HG02678 (cell line): ENCODE measurements at regions not wholly inside any gene's neighbourhood (a gene's known extent, or its start where the extent isn't known, plus 50 kb on each side); places are given as distances from the start of the nearest gene placed in this dataset.
"Not testable (repeated sequence)": the region's sequence is repeated elsewhere in the genome, so short reads cannot be mapped to it uniquely, and the experiment has no call there.

ENCODE experiments used
- ATAC-seq: cut with Tn5 transposase; IDR thresholded peaks from one replicate; pipeline ENCODE4 v1.9.1; 2021; ENCODE audit warnings: mild to moderate bottlenecking, moderate library complexity; ENCODE audit not compliant: unreplicated experiment

DNA sequence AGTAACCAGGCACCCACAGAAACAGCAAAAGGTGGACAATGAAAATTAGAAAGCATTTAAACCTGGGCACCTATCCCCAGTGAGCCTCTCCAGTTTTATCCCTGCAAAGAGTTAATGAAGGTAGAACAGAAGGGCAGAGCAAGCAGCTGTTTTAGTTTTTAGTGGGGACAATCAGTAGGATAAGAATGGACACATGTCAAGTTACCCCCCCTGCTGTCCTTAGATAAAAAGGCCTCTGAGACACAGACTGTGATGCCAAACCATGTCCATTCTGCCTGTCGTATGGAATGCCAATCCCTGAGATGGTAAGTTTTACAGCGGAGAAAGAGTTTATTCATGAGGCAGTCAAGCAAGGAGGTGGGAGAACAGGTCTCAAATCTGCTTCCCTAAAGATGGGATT is 162.6 kb upstream of the AGR3 start:
- ATAC-seq: no peak

DNA sequence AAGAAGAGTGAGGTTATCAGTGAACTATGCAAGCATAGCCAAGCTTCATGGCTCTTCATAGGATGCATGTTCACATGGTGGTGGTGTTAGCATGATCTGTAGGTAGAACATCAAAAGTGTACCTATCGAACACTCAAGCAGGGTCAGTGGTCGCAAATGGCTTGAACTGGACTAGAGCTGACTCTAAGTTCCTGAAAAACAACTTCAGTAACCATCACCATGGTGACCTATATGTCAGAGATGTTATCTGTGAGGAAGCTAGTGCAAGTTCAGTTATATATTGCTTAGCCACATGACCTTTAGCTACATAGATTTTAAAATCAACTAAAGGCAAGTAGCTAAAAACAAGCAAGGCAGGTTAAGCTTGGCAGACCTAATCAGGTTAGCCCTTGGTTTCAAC is 163.1 kb upstream of the AGR3 start:
- ATAC-seq: no peak

DNA sequence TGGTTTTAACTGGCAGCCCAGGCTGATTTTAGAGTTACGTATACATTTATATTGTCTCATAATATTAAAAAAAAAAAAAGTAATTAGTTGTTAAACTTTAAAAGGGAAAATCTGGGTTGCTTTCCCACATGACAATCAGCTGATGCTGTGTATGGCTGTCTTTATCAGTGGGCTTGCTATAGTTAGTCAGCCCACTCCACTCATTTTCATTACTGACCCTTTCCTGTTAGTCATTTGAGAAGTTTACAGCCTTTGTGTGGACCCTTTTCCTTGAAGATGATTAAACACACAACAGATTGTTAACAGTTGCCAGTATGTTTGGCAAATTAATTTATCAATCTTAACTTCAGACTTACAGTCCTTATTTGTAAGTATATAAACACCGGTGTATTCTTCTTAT is 164.5 kb upstream of the AGR3 start:
- ATAC-seq: no peak

DNA sequence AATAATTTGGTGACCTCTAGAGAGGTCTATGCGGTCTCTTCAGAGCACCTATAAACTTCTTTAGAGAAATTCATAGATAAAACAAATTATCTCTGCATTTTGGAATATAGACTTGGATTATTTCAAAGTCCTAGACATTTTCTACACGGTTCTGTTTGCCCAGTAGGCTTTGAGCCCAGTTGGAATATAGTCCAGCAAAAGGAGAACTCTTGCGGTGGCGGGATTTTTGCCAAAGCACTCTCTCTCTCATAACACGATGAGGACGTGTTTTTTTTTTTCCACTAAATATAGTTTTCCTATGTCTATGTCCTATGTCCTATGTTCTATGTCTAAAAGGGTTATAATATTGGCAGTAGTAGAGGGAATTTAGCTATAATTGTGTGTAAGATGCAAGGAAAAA is 164.9 kb upstream of the AGR3 start:
- no peak for ATAC-seq

DNA sequence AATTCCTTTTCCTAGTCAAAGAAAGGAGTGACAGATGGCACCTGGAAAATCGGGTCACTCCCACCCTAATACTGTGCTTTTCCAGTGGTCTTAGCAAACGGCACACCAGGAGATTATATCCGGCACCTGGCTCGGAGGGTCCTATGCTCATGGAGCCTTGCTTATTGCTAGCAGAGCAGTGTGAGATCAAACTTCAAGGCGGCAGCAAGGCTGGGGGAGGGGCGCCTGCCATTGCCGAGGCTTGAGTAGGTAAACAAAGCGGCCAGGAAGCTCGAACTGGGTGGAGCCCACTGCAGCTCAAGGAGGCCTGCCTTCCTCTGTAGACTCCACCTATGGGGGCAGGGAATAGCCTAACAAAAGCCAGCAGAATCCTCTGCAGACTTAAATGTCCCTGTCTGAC is 171.4 kb upstream of the AGR3 start:
- not testable (repeated sequence) for ATAC-seq

DNA sequence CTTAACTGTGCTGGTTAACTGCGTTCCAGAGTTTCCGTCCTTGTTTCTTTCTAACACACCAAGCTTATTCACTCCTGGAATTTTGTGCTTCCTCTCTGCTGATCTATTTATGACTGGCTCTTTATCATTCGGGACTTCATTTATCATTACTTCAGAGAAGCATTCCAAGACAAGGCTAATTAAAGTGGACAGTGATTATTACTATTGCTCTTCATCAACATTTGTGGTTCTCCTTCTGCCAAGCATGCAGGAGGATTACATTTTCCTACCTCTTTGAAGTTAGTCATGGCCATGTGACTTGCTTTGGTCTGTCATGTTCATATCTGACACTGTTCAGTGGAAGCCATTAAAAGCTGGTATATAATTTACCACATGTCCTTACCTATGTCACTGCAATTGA is 172.4 kb upstream of the AGR3 start:
- no peak for ATAC-seq

DNA sequence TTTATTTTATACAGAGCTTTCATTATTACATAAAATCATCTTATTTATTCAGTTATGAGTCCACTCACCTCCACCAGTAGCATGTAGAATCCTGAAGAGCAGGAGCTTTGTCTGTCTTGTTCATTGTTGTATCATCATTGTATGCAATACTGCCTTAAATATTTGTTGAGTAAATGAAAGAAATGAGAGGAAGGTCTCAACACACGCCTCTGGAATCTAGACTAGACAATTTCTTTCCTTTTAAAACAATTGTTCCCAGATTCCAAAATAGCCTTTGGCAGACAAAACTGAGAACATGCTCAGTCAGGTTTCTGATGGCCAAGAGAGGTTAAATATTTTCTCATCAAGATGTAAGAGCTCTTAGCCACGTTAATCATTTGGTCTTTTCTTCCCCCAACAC is 173.1 kb upstream of the AGR3 start:
- ATAC-seq: no peak

DNA sequence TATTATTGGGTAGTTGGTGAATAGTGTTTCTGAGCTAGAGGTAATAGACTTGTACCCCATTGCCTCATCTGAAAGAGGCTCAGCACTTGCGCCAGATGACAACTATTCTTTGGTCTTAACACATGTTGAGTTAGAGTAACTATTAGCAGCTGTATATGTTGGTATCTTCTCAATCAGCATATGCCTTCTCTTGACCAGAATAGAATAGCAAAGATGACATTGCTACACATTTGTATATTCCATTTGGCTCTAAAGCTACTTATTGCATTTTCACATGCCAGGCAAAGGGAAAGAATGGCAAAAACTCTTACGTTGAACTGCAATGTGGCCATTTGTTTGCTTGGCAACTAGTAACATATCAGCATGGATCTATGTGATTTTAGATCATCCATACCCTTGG is 173.8 kb upstream of the AGR3 start:
- ATAC-seq: no peak

DNA sequence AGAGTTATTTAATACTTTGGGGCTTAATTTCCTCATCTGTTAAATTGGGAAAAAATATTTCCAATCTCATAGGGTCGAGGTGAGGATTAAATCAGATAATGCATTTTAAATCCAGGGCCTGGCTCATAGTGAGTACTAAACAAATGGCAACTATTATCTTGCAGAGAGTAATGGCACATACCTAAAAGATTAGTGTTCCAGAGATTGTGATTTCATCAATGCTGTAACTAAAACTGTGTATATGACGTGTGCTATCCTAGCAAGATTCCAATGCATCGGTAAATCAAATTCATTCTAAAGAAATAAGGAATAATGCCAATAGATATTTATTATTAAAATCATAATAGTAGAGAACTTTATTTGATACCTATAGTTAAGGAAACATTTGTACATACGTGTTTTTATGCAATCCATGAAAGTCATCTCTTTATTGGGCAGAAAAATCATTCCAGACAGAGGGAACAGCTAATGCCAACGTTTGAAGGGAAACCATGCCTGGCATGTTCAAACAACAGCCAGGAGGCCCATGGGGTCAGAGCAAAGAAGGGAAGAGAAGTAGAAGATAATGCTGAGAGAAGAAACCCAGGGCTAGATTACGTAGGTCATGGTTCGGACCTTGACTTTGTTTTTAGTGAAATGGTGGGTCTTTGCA is 174.8 kb upstream of the AGR3 start:
- ATAC-seq: no peak

DNA sequence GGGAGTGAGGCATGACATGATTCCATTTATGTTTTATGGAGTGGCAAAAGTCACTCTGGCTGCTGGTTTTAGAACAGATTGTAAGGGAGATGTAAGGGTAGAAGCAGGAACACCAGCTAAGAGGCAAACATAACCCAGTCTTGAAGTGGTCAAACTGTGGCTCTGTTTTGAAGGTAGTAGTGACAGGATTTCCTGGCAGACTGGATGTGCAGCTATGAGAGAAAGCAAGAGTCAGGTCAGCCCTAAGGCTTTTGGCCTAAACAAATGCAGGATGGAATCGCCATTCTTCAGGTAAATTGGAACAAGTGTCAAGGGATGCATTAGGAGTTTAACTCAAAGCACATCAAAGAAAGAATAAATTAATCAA is 175.3 kb upstream of the AGR3 start:
- ATAC-seq: no peak

DNA sequence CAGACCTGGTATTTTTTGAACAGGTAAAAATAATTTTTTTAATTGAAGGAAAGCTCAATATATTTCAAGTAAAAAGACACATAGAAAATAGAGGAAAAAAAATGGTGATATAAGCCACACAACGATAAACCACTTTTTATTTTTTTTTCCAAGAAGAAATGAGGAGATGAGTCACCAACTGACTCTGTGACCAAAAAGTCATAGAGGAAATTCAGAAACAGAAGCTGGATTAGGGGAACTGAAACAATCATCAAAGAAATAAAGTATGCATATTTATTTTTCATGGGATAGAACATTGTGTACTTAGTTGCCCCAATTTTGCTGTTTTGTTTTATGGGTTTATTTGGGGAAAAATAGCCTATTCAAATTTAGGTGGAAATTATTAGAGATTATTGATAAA is 176.8 kb upstream of the AGR3 start:
- no peak for ATAC-seq

DNA sequence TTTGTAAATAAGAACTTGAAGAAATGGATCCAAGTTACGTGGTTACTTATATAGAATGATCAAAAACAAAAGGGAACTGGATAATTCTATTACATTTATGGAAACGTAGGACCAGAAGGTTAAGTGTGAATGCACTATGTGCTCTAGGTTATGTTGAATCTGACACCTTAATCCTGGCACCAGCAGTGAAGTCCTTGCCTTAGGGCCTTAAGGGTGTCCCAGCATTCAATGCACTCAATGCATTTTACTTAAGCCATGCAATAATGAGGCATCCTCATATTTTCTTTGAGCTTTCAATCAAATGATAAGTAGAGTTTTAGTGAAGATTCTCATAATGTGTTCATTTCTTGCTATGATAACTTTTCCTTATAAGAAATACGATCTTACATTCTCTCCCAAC is 178.3 kb upstream of the AGR3 start:
- ATAC-seq: no peak

DNA sequence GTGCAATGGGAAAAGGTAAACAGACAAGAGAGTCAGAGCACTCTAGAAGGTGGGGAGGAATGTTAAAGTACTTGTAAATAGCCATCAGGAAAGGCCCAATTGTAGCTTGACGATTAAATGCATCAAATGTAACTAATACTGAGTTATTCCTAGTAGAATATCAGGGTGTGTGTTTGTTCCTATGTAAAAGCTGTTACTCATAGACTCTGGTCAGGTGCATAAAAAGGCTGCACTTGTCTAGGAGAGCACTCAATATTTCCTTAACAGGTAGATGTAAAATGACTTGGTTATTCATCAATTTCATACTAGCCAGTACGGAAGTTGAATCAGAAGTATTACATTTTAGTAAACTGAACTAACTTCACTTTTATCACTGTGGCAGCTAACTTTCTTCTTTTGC is 179.7 kb upstream of the AGR3 start:
- no peak for ATAC-seq

DNA sequence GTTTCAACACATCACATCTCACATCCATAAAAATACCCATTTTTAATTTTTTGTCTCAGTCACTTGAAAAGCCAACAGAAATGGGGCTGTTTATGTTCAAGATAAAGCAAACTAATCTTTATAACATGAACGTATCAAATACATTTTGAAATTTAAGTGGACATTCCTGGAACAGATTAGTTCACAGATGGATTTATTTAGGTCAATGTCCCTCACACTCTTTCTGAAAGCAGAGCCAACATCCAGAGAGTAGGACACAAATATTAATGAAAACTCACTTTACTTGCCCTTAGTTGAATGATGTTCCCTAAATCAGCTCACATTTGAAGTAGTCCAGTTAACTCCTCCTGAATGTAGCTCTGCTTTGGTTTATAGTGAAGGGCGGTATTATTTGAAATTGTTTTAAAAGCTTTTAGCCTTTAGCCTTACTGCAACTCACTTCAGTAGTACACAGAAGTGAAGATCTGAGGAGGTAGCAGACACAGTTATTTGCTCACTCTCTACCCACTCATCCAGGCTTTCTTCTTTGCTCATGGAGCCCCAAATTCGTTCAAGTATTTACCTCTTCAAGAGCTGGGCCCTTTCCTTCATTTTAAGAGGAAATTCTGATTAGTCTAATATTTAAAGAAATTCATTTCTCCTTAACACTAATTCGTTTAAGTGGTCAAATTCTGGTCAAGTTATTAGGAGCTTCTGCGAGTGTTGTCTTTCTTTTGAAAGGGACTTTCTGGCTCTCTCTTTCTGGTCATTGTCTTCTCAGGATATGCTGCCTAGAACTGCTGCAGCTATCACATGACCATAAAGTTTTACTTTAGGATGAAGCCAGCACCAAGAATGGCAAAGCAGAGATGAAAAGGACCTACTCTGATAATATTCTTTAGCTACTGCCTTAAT is 180.6 kb upstream of the AGR3 start:
- ATAC-seq: no peak

DNA sequence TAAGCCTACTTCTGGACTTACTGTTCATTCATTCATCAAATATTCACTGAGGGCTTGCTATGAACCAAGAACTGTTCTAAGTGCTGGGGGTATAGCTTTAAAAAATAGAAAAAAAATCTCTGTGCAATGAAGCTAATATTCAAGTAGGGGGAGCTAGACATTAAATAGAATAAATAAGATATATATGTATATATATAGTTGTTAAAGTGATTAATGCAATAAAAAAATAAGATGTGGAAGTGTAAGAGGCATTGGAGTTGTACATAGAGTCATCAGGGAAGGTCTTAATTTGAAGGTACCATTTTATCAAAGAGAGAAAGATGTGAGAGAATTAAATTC is 181.2 kb upstream of the AGR3 start:
- ATAC-seq: no peak

DNA sequence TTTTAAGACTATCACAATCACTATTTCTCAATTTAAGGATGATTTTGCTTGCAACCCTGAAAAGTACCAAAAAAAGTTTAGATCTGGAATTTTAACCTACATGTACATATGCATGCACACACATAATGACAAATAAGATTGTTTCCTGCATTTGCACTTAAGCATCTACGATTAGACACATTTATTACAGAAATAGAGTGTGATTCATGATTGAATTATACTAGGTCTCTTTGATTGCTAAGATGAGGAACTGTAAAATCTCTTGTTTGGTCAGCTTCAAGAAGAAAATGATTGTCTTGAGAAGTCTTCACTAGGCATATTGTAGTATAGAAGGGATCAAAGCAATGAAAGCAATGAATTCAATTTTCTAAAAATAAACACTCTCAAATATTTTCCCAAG is 185.9 kb upstream of the AGR3 start:
- no peak for ATAC-seq

DNA sequence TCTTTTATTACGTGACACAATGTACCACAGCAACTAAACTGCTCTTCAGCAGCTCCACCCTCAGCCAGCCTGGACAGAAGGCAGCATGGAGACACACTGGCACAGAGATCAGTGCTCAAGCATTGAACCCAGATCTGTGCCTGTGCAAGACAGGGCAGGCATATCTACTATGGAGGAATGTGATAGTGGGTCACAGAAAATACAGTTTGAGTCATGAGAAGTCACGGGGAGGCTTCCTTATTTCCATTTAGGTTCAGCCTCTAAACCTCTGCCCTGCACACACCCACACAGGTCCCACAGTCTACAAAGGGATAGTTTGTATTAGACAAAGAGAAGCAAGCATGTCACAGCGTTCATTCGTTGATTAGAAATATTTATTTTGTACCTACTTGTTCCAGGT is 187.4 kb upstream of the AGR3 start:
- no peak for ATAC-seq

DNA sequence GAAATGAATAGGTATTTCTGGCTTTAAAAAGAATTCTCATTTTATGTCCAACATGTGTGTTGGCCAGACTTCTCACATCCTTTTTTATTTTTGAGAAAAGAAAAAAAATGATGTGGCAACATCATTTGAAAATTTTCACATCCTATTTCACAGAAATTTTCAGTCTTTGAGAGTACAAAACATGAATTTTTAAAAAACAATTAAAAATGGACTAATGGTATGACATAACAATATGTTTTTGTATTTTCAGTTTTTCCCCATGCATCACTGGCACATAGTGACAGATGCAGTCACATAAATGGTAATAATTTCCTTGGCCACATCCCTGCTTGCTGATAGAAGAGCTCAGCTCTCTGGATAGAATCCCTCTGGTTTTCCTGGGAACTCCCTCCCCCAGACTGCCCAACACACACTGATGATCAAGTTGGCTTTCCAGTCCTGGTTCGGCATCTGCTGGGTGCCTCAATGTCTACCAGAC is 188.5 kb upstream of the AGR3 start:
- no peak for ATAC-seq

DNA sequence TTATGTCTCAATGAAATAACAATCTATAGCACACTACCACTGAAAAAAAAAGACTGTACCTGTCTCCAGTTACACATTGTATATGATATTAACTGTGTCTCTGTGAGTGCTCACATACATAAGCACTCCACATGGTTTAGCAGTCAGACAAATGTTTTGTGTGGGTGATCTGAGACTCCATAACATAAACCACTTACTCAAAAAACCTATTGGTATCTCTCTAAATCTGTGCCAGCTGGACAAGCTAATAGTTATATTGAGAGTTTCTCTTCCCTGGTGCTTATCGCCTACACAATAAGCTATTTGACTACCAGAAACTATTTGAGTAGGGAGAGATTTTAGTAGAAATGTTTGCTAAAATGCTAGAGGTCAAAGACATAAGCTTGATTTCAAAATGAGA is 190.1 kb upstream of the AGR3 start:
- ATAC-seq: peak; percentile 88

DNA sequence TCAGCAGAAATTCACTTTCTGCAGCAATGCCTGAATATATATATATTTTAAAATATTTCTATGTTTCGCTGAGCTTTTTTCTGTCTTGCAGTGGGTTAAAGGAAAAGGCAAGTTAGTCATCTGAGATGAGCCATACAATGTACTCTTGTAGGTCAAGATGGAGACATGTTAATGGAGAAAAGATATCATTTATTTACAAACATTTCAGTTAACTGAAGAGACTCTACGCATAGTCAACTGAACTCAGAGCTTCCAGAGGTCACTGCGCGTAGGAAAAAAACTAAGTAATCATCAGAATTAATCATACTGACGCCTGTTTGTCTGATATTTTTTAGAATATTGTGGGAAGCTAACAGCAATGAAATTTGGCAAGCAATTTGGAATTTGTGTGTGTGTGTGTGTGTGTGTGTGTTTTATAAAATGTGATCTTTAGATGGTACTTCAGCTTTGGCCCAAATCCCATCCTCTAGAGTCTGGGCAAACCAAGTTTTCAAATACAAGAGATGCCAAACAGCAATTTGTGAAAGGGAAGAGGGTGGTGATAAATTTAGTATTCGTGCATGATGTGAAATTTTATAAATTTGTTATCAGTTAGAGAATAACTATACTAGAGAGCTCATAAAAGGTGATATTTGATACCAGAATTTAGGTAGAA is 193.9 kb upstream of the AGR3 start:
- no peak for ATAC-seq

DNA sequence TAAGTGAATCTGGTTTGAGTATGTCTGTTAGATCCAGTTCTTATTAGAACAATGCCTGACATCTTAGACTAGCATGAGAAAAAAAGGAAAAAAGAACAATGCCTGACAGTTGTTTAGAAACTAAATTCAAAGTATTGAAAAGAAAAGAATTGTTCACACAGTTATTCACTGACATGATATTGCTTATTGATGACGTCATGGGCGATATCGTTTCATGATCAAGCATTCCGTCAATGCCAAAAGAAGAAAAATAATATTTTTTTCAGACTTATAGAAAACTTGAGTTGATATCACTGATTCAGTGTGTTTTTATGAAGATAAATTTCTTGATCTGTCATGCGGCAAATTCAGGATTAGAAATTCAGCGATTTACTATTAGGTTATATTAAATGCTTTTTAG is 196.5 kb upstream of the AGR3 start:
- ATAC-seq: no peak
